ENCODE measurements at regions not wholly inside any gene's neighbourhood (a gene's known extent, or its start where the extent isn't known, plus 50 kb on each side); places are given as distances from the start of the nearest gene placed in this dataset.

- TF ChIP-seq, protein P1, sequence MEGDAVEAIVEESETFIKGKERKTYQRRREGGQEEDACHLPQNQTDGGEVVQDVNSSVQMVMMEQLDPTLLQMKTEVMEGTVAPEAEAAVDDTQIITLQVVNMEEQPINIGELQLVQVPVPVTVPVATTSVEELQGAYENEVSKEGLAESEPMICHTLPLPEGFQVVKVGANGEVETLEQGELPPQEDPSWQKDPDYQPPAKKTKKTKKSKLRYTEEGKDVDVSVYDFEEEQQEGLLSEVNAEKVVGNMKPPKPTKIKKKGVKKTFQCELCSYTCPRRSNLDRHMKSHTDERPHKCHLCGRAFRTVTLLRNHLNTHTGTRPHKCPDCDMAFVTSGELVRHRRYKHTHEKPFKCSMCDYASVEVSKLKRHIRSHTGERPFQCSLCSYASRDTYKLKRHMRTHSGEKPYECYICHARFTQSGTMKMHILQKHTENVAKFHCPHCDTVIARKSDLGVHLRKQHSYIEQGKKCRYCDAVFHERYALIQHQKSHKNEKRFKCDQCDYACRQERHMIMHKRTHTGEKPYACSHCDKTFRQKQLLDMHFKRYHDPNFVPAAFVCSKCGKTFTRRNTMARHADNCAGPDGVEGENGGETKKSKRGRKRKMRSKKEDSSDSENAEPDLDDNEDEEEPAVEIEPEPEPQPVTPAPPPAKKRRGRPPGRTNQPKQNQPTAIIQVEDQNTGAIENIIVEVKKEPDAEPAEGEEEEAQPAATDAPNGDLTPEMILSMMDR (IDR thresholded peaks at IDR 0.05), result no peak
These were observed 743.1 kb upstream of the HS6ST1 start (continued) for GRCh38 chr2:129061769-129062121.

DNA sequence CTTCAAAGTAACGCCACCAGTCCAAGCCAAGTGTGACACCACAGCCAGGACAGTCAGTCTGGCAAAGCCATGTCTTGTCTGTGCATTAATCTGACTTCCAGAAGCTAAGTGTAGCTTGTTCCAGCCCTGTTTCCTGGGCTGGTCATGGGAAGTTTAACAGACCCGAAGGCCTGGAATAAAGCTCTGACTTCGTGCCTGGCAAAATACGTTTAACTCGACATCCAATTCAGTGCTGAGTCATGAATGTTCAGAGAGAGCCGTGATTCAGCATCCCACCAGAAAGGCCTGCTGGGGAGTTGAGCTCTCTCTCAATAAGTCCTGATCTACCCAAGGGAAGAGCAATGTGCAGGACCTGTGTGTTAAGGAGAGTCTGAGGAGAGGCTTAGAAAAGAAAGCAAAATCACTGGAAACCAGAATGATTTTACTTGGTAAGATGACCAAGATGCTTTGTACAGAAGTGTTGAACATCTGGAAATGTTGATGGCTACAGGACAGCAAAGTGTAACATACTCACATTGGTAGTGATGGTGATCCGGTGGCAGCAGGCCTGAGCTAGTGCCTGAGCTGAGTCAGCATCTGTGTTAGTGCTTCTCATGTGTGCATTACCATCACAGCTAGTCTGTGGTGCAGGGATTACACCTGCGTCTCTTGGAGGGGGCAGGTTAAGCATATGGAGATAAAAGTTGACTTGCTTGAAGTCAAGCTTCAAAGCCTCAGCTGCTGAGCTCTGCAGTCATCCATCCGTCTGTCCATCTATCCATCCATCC lies 743.7 kb upstream of the HS6ST1 start:
- Histone ChIP-seq H3F3A (replicated peaks; ENCODE audit: insufficient read depth) (no peaks in the 10 kb centered on the region), H4K20me1 (ENCODE audit: insufficient read depth) (no peaks in the 10 kb centered on the region), H3K4me1 (ENCODE audit: control insufficient read depth in 1 of 2, insufficient read depth in 2 of 2, low read depth in 1 of 2, low read length in 1 of 2) (peaks cover 0 to 7% of the 10 kb centered on the region in 2 experiments; a peak in 1 of 4 replicates), H3K9me2 (no peaks in the 10 kb centered on the region), H2AFZ (ENCODE audit: low read depth) (no peak overlapping the region), H3K4me2 (no peak overlapping the region), H3K36me3 (replicated peaks in 1 of 2; ENCODE audit: control insufficient read depth in 1 of 2, insufficient read depth in 2 of 2, low read length in 1 of 2) (no peaks in the 10 kb centered on the region), H3K4me3 (ENCODE audit: low read depth in 2 of 2, low read length in 1 of 2) (no peak overlapping the region), H3K79me2 (ENCODE audit: insufficient read depth) (no peaks in the 10 kb centered on the region), H3K9ac (no peak overlapping the region), H3K9me3 (no peaks in the 10 kb centered on the region), H3K27me3 (ENCODE audit: insufficient read depth) (no peaks in the 10 kb centered on the region), H3K27ac (ENCODE audit: low read depth in 2 of 2, low read length in 1 of 2) (no peak overlapping the region)
- CTCF ChIA-PET, result no interaction called here
- POLR2A ChIA-PET, result no interaction called here
- no peak for TF ChIP-seq TEAD4 (IDR thresholded peaks at IDR 0.05; ENCODE audit: borderline replicate concordance, insufficient read depth)
- WGBS (ENCODE audit: low lambda C conversion rate), result 47% methylated on average over 9 of the region's 9 CpGs
- no peak for DNase-seq

- POLR2A ChIA-PET, result no interaction called here
- Histone ChIP-seq H4K20me1 (ENCODE audit: insufficient read depth) (no peaks in the 10 kb centered on the region), H3K36me3 (replicated peaks in 1 of 2; ENCODE audit: control insufficient read depth in 1 of 2, insufficient read depth in 2 of 2, low read length in 1 of 2) (no peaks in the 10 kb centered on the region), H3K4me2 (no peak overlapping the region), H2AFZ (ENCODE audit: low read depth) (no peak overlapping the region), H3K9me2 (no peaks in the 10 kb centered on the region), H3K27me3 (ENCODE audit: insufficient read depth) (no peaks in the 10 kb centered on the region), H3K4me1 (ENCODE audit: control insufficient read depth in 1 of 2, insufficient read depth in 2 of 2, low read depth in 1 of 2, low read length in 1 of 2) (peaks cover 0 to 5% of the 10 kb centered on the region in 2 experiments; a peak in 1 of 4 replicates), H3K4me3 (ENCODE audit: low read depth in 2 of 2, low read length in 1 of 2) (no peak overlapping the region), H3K9me3 (no peaks in the 10 kb centered on the region), H3K27ac (ENCODE audit: low read depth in 2 of 2, low read length in 1 of 2) (no peak overlapping the region), H3F3A (replicated peaks; ENCODE audit: insufficient read depth) (no peaks in the 10 kb centered on the region), H3K79me2 (ENCODE audit: insufficient read depth) (no peaks in the 10 kb centered on the region), H3K9ac (no peak overlapping the region)
- 15% methylated on average over 1 of the region's 1 CpG for WGBS (ENCODE audit: low lambda C conversion rate)
- TF ChIP-seq MEF2A (IDR thresholded peaks at IDR 0.05; ENCODE audit: borderline replicate concordance, low read depth), result no peak
- TF ChIP-seq TAF1 (IDR thresholded peaks at IDR 0.05; ENCODE audit: borderline replicate concordance, low read depth, low read length), result no peak
- no peak for TF ChIP-seq SIN3A (IDR thresholded peaks at IDR 0.05; ENCODE audit: borderline replicate concordance, low read depth, low read length)
- TF ChIP-seq, protein P2, sequence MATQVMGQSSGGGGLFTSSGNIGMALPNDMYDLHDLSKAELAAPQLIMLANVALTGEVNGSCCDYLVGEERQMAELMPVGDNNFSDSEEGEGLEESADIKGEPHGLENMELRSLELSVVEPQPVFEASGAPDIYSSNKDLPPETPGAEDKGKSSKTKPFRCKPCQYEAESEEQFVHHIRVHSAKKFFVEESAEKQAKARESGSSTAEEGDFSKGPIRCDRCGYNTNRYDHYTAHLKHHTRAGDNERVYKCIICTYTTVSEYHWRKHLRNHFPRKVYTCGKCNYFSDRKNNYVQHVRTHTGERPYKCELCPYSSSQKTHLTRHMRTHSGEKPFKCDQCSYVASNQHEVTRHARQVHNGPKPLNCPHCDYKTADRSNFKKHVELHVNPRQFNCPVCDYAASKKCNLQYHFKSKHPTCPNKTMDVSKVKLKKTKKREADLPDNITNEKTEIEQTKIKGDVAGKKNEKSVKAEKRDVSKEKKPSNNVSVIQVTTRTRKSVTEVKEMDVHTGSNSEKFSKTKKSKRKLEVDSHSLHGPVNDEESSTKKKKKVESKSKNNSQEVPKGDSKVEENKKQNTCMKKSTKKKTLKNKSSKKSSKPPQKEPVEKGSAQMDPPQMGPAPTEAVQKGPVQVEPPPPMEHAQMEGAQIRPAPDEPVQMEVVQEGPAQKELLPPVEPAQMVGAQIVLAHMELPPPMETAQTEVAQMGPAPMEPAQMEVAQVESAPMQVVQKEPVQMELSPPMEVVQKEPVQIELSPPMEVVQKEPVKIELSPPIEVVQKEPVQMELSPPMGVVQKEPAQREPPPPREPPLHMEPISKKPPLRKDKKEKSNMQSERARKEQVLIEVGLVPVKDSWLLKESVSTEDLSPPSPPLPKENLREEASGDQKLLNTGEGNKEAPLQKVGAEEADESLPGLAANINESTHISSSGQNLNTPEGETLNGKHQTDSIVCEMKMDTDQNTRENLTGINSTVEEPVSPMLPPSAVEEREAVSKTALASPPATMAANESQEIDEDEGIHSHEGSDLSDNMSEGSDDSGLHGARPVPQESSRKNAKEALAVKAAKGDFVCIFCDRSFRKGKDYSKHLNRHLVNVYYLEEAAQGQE (IDR thresholded peaks at IDR 0.05; ENCODE audit: low read depth, low read length), result no peak
- TF ChIP-seq JUND (IDR thresholded peaks at IDR 0.05), result no peak
- TF ChIP-seq, protein P1 (IDR thresholded peaks at IDR 0.05), result no peak
- TF ChIP-seq EZH2phosphoT487 (IDR thresholded peaks at IDR 0.05; ENCODE audit: borderline replicate concordance, low read depth), result no peak
- TF ChIP-seq ZBTB33 (IDR thresholded peaks at IDR 0.05; ENCODE audit: borderline replicate concordance, low read depth), result no peak
- TF ChIP-seq FOXM1 (IDR thresholded peaks at IDR 0.05; ENCODE audit: low read depth), result no peak
- TF ChIP-seq FOXJ3 (CRISPR knock-in tag; IDR thresholded peaks at IDR 0.05), result no peak
- no peak for TF ChIP-seq RCOR1 (IDR thresholded peaks at IDR 0.05; ENCODE audit: low read length)
- no peak for TF ChIP-seq SMC3 (IDR thresholded peaks at IDR 0.05; ENCODE audit: low read depth, low read length)
- no peak for TF ChIP-seq GATA2 (CRISPR knock-in tag; IDR thresholded peaks at IDR 0.05)
- no peak for DNase-seq
- CTCF ChIA-PET, result no interaction called here
These were observed 748.4 kb upstream of the HS6ST1 start for GRCh38 chr2:129067070-129067469.

All from SK-N-SH (cell line).